Dendritic cell treated with granulocyte-macrophage colony-stimulating factor and Interleukin-4, amounts not matched to agents 40 ng/mL and 50 ng/mL, for 4 days (primary cell): ENCODE measurements at regions not wholly inside any gene's neighbourhood (a gene's known extent, or its start where the extent isn't known, plus 50 kb on each side); places are given as distances from the start of the nearest gene placed in this dataset.
"Not testable (repeated sequence)": the region's sequence is repeated elsewhere in the genome, so short reads cannot be mapped to it uniquely, and the experiment has no call there.

Experiments
- H3K27ac Mint-ChIP-seq: one replicate; pipeline ENCODE4 v1.8.0; 2022; ENCODE audit warnings: mild to moderate bottlenecking, mixed read lengths
- H3K27me3 Mint-ChIP-seq: one replicate; pipeline ENCODE4 v1.8.0; 2022; ENCODE audit warnings: mild to moderate bottlenecking, mixed read lengths
- H3K36me3 Mint-ChIP-seq: one replicate; pipeline ENCODE4 v1.8.0; 2022; ENCODE audit warnings: low read depth, mixed read lengths
- H3K4me1 Mint-ChIP-seq: one replicate; pipeline ENCODE4 v1.8.0; 2022; ENCODE audit warnings: low read depth, mixed read lengths
- H3K4me3 Mint-ChIP-seq: one replicate; pipeline ENCODE4 v1.8.0; 2022; ENCODE audit warnings: mild to moderate bottlenecking, moderate library complexity, mixed read lengths
- H3K9me3 Mint-ChIP-seq: one replicate; pipeline ENCODE4 v1.8.0; 2022; ENCODE audit warnings: mixed read lengths
- intact Hi-C: fragments of 100-400 bp; cut with micrococcal nuclease; formaldehyde crosslinking; loops from one replicate; pipeline ENCODE4 v1.15.0; 2022

DNA sequence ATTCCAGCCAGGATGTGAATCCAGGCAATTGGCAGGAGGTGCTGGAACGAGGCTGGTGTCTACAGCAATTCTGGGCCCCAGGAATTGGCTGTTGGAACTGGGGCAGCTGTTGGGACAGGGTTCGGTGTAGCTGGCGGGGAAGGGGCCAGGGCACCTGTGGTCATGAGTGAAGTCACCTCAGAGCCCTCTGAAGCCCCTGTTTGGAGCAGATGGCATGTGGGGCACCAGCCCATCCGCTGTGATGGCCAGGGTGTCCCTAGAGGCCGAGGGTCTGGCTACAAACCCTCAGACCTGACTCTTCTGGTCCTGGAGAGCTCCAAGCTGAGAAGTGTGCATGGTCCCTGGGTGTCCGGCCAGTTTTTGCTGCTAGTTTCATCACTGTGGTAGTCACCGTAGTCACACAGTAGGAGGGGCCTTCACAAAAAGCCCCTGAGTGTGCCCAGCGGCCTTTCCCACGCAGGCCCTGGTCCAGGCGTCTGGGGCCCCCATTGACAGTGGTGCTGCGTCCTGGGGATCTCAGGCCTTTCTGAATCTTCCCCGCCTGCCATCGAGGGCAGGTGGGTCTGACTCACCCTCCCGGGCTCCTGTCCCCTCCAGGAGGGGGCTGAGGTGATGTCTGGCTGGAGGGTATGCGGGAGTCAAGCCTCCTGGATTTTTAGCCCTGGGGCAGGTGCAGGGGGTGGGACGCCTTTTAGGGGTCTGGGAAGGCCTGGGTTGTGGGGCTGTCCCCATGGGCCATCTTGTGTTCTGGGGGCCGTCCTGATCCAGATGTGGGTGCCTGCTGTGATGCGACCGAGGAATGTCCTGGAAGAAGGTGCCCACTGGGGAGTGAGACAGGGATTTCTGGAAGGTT lies 368.0 kb downstream of the TMEM121 start:
- Mint-ChIP-seq H3K36me3 (no peaks in the 10 kb centered on the region), H3K4me1 (peaks cover 5% of the 10 kb centered on the region), H3K27ac (no peak overlapping the region), H3K9me3 (no peaks in the 10 kb centered on the region), H3K4me3 (no peak overlapping the region), H3K27me3 (peaks cover 83% of the 10 kb centered on the region)
- intact Hi-C loops = no loop called here

DNA sequence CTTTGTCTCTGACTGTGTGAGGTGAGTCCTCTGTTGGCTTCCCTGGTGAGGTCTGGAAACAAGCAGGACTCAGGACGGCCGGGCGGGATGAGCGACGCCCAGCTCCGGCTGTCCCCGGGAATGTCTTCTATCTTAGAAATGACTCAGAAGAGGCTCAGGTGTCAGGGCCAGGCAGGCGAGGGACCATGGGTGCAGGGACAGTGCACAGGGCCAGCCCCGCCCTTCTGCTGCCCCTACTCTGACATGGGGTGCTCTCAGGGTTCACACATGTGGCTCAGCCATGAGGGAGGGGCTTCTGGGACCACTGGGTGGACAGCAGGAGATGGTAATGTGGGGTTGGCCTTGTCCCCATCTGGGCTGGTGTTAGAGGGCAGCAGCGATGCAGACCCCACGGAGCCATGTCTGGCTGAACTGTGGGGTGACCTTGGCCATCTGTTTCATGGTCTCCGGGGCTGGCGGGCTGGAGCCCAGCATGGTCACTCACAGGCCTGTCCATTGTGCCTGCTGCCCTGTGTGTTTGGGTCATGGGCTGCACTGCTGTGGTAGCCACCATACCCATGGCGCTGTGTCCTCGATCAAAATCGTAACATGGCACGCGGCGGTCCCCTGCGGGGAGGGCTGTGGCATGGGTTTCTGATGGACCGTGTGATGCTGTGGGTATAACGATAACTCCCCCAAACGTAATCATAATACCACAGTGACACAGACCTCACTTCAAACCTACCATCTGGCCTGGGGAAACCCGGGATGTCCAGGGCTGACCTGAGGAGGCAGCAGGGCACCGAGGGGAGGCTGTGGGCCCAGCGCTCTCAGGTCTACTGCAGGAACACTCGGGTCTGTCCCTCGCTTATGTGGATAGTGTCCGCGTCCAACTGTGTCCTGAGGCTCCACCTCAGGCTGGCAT lies 368.8 kb downstream of the TMEM121 start:
- Mint-ChIP-seq H3K27me3 (peaks cover 81% of the 10 kb centered on the region), H3K36me3 (no peaks in the 10 kb centered on the region), H3K4me3 (no peak overlapping the region), H3K9me3 (no peaks in the 10 kb centered on the region), H3K4me1 (peaks cover 5% of the 10 kb centered on the region), H3K27ac (no peak overlapping the region)
- intact Hi-C loops = no loop called here

DNA sequence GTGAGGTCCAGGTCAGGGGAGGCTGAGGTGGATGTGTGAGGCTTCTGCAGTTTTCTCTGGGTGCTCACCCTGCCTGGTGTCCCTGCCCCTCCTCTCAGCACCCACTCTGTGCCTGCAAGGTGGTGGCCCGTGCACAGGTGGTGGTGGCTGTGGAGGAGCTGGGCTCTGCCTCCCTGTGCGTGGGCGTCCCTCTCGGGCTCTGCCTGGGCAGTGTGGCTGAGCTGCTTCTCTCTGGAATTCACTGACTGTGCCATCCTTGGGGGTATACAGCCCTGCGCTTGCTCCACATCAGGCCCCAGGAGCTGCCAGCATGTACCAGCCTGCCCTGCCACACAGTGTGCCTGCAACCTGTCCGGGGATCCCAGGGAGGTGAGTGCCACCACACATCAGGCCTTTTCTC lies 369.8 kb downstream of the TMEM121 start:
- H3K4me1 Mint-ChIP-seq, H3K9me3 Mint-ChIP-seq, H3K36me3 Mint-ChIP-seq, H3K27ac Mint-ChIP-seq, intact Hi-C loops, H3K4me3 Mint-ChIP-seq: not testable (repeated sequence)
- peaks cover 81% of the 10 kb centered on the region for H3K27me3 Mint-ChIP-seq

DNA sequence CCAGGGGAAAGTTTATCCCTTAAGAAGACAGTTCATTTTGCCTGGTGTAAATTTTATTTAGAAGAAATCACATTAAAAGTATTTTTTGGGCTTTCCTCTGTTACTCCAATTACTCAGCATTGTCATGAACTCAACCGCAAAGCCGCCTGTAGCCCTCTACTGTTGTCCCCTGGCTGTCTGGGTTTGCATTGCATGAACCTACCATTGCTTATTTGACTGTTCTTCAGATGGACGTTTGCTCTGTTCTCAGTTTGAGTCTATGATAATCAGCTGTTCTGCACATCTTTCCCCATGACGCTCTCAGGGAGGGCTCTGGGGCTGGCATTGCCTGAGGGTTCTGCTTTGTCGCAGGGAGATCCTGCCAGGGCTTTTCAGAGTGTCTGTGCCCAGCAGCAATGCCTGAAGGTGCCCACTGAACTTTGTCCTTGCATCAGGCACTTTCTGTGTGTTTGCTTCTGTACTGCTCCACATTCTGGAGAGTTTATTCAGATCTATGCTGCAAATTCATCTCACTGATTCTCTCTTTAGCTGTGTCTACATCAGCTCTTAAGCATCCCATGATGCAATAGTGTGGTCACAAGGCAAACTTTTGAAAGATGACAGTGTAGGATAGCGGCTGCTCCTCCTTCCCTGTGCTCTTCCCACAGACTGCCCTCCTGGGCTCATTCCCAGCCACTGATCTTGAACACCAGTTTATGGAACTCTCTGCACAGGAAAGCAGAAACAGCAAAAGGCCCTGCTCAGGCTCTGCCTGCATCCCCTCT lies 370.8 kb downstream of the TMEM121 start:
- H3K4me3 Mint-ChIP-seq, intact Hi-C loops, H3K36me3 Mint-ChIP-seq, H3K9me3 Mint-ChIP-seq, H3K27ac Mint-ChIP-seq, H3K4me1 Mint-ChIP-seq: not testable (repeated sequence)
- peaks cover 81% of the 10 kb centered on the region for H3K27me3 Mint-ChIP-seq

DNA sequence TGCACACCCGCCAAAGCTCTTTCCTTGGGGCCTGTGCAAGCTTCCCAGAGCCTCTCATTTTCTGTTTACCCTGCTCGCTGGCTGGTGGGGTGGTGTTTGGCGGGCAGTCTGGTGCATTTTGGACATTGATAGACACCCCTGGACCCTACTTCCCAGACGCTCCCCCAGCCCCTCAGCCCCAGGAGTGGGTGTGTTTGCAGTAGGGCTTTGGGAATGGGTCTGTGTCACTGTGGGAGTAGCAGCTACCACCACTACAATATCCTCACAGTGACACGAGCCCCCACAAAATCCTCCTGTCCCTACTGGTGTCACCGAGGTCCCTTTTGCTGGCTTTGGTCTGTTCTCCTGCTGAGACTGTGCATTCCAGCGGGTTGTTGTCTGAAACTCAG lies 371.3 kb downstream of the TMEM121 start:
- no peak overlapping the region for H3K27ac Mint-ChIP-seq
- intact Hi-C loops = no loop called here
- peaks cover 78% of the 10 kb centered on the region for H3K27me3 Mint-ChIP-seq
- H3K9me3 Mint-ChIP-seq = no peaks in the 10 kb centered on the region
- no peak overlapping the region for H3K4me3 Mint-ChIP-seq
- H3K36me3 Mint-ChIP-seq = no peaks in the 10 kb centered on the region
- H3K4me1 Mint-ChIP-seq = peaks cover 5% of the 10 kb centered on the region

DNA sequence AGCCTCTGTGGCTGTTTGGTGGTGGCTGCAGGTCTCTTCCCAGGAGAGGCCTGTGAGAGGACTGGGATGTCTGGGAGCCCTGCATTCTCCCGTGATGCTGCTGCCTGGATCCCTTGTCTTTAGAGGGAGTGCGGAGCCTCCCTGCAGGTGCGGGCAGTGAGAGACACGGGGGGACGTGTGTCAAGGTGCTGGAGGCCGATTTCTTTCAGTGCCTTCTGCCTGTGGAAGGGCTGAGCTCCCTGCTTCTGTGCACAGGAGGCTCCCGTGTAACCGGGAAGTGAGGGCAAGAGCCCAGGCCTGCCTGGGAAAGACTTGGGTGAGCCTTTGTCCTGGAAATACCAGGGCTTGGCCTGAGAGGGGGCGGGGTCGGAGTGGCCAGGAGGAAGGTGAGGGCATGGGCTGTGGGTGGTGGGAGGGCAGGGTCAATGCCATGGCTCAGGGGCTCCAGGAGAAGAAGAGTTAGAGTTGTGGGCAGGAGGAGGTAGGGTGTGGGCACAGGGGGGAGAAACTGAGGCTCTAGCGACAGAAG lies 372.2 kb downstream of the TMEM121 start:
- peaks cover 5% of the 10 kb centered on the region for H3K4me1 Mint-ChIP-seq
- H3K9me3 Mint-ChIP-seq = no peaks in the 10 kb centered on the region
- H3K4me3 Mint-ChIP-seq = no peak overlapping the region
- no peak overlapping the region for H3K27ac Mint-ChIP-seq
- intact Hi-C loops = no loop called here
- peaks cover 73% of the 10 kb centered on the region for H3K27me3 Mint-ChIP-seq
- no peaks in the 10 kb centered on the region for H3K36me3 Mint-ChIP-seq

DNA sequence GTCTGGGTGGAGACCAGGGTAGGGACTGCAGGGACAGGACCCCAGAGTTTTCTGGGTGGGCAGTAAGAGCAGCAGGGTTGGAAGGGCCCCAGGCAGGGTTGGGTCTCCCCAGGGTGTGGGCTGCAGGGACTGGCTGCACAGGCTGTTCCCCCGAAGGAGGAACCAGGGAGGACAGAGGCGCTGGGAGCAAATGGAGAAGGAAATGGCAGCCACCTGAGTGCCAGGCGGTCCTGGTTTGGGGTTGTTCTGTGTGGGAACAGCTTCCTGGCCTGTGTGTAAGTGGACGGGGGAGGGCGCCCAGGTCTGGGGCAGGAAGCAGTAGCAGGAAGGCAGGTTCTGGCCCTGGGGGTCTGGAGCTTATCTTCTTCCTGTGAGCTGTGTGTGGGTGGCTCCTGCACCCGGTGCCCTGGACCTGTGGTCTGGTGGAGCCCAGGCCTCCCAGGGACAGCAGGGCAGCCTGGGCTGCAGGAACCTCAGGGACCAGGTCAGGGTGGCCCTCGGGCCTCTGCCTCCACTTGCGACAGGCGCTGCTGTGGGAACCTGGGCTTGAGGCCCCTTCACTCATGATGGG lies 372.8 kb downstream of the TMEM121 start:
- Mint-ChIP-seq H3K9me3 (no peaks in the 10 kb centered on the region), H3K4me1 (peaks cover 5% of the 10 kb centered on the region), H3K4me3 (no peak overlapping the region), H3K27ac (no peak overlapping the region), H3K36me3 (no peaks in the 10 kb centered on the region), H3K27me3 (peaks cover 68% of the 10 kb centered on the region)
- intact Hi-C loops = no loop called here

DNA sequence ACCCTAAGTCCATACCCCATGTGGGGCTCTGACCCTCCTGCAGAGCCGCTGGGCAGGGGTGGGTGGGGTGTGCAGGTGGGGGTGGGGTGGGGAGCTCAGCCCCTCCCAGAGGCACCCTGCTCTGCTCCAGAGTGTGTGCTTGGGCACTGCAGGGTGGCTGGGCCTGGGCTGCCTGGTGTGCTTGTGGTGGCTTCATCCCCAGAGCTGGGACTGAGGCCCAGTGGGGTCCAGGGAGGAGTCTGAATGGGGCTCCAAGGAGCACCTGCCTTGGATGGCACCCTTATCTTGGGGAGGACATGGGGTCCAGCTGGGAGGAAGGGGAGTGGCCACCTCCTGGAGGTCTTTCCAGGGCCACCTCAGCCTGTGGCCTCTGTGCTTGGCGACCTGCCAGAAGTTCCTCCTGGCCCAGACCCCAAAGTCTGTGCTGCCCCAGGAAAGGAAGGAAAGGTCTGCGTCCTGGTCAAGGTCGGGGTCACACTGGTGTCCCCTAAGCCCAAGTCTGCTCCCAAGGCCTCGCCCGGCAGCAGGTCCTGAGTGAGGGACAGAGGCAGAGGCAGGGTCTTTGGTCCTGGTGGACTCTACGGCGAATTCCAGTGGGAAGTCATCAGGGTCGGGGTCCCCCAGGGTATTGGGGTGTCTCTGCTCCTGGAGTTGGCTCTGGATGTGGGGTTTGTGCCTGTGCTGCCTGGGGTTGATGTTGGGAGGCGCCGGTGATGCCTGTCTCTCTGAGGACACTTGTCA lies 373.4 kb downstream of the TMEM121 start:
- no peak overlapping the region for H3K27ac Mint-ChIP-seq
- H3K36me3 Mint-ChIP-seq = no peaks in the 10 kb centered on the region
- peaks cover 5% of the 10 kb centered on the region for H3K4me1 Mint-ChIP-seq
- intact Hi-C loops = no loop called here
- no peaks in the 10 kb centered on the region for H3K9me3 Mint-ChIP-seq
- H3K27me3 Mint-ChIP-seq = peaks cover 68% of the 10 kb centered on the region
- H3K4me3 Mint-ChIP-seq = no peak overlapping the region

DNA sequence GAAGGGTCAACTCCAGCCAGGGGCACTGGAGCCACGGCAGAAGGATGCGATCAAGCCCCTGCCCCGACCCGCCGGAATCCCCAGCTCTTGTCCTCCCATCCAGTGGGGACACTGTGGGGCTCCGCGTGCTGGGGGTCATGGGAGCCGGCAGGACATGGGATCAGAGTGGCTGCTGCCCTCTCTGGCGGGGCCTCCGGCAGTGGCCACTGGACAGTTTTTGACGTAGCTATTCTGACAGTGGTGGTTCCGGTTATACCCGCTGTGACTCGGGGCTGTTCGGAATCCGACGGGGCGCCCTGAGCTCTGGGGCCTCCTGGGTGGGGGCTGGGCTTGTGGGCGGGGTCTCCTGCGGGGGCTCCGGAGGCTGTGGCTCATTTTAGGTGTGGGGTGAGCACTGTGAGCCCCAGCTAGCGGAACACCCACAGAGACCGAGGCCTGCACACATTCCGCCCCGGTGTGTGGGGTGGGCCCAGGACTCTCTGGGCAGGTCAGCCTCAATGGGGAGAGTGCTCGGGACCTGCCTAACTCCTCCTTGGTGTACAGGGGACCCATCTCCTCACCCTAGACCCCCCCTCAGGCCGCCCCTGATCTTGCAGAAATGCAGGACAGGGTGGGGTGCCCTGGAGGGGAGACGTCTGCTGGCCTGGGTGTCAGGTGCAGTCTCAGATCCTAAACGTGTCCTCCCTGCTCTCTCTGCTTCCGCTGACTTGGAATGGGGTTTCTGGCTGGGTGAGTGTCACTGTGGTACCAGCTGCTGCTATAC lies 374.2 kb downstream of the TMEM121 start:
- H3K27ac Mint-ChIP-seq = no peak overlapping the region

DNA sequence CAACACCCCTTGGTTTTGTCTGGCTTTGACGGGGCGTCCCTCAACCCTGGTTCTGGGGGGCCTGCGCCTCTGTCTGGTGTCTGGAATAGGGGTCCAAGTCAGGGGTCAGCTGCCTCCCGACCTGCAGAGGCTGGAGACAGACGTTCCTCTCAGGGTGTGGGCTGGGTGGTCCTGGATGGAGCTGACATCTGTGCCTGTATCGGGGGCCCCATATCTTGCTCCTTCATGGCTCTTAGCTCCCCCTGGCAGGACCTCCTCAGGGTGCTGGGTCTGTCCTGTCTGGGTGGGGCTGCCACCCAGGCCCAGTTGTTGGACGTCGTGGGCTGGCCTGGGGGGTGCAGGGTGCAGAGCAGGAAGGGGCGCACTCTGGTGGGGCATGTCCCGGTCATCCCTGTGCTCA lies 374.8 kb downstream of the TMEM121 start:
- Mint-ChIP-seq H3K4me3 (no peak overlapping the region), H3K9me3 (no peaks in the 10 kb centered on the region), H3K4me1 (peaks cover 5% of the 10 kb centered on the region), H3K27ac (no peak overlapping the region), H3K27me3 (peaks cover 67% of the 10 kb centered on the region), H3K36me3 (no peaks in the 10 kb centered on the region)
- intact Hi-C loops = no loop called here

More for the DNA sequence above, 374.2 kb downstream of the TMEM121 start:
- intact Hi-C loops = no loop called here
- no peaks in the 10 kb centered on the region for H3K36me3 Mint-ChIP-seq
- no peaks in the 10 kb centered on the region for H3K9me3 Mint-ChIP-seq
- no peak overlapping the region for H3K4me3 Mint-ChIP-seq
- H3K27me3 Mint-ChIP-seq = peaks cover 72% of the 10 kb centered on the region
- H3K4me1 Mint-ChIP-seq = peaks cover 5% of the 10 kb centered on the region

DNA sequence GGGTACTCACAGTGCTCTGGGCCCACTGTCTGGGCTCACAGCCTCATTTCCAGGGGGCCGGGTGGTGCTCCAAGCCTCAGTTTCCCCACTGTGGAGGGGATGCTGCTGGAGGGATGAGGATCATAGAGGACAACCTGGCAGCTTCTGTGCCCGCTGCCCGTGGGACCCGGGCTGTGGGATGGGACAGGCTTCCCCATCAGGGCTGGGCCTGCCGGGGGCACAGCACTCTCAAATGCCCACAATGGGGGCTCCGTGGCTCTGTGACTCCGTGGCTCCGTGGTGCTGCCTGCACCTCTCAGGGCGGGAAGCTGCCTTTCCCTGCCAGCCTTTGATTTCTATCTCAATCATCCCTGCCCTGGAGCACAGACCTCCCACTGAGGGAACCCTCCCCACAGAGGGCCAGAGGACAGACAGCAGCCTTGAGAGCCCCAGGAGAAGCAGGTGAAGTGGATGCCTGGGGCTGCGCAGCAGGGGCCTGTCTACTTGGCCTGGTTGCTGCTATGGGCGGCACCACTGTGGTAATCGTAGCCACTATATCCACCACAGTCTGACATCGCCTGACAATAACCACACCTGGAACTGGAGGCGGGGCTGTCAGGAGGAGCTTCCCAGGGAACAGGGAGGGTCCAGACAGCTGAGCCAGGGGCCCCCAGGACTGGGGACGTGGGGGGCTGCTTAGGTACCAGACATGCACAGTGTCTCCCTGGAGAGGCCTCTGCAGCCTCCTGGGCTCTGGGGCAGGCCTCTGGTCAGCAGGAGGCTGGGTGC lies 375.9 kb downstream of the TMEM121 start:
- Mint-ChIP-seq H3K4me3 (no peak overlapping the region), H3K4me1 (peaks cover 5% of the 10 kb centered on the region), H3K9me3 (no peaks in the 10 kb centered on the region), H3K36me3 (no peaks in the 10 kb centered on the region), H3K27me3 (peaks cover 70% of the 10 kb centered on the region), H3K27ac (no peak overlapping the region)
- intact Hi-C loops = no loop called here

DNA sequence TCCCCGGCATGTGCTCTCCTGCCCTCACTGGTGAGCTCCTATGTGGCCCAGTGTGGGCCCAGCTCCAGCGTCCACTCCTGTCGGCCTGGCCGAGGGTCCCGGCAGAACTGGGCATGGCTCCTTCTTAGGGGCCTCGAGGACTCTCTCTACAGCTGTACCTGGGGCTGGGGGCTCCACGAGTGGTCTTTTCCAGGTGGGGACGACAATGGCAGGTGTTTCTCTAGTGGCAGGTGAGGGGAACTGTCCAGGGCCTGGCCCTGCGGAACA lies 376.4 kb downstream of the TMEM121 start:
- H3K36me3 Mint-ChIP-seq, intact Hi-C loops, H3K27ac Mint-ChIP-seq, H3K4me1 Mint-ChIP-seq, H3K4me3 Mint-ChIP-seq, H3K9me3 Mint-ChIP-seq: not testable (repeated sequence)
- peaks cover 70% of the 10 kb centered on the region for H3K27me3 Mint-ChIP-seq
